Right ventricle myocardium superior (tissue), 1 donor: ENCODE measurements at regions not wholly inside any gene's neighbourhood (a gene's known extent, or its start where the extent isn't known, plus 50 kb on each side); places are given as distances from the start of the nearest gene placed in this dataset.

Experiments
- ATAC-seq: fragments of 200-7000 bp; cut with Tn5 transposase; one replicate; pipeline ENCODE4 v1.9.1; 2020; ENCODE audit warnings: mild to moderate bottlenecking; ENCODE audit not compliant: poor library complexity
- DNase-seq: peaks from one replicate; pipeline ENCODE4 v3.0.0-alpha.2; 2020
- intact Hi-C: fragments of 100-400 bp; cut with DNase I; formaldehyde crosslinking; loops from one replicate; pipeline ENCODE4 v1.11.2; 2022
- donor health status: DM: no; HTN: yes; CAD: no; lungs with severe emphysema.

DNA sequence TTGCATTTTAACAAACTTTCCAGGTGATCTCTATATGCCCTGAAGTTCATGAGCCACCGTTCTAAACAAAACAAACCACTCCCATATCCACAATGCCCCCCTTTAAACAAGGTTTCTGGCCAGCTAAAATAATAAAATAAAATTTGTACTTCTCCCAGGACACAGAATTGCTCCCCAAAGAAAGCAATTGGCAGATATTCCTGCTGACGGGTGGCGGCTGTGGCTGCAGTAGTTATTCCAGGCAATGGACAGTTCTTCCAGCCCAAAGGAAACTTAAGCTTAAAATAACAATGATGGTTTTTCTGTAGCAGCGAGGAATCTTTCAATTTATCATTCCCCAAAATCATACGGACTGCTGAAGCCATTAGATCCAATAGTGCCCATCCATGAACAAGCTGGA lies 260.5 kb upstream of the ZNF521 start:
- DNase-seq: no peak
- ATAC-seq: no peak
- intact Hi-C loops: no loop called here

DNA sequence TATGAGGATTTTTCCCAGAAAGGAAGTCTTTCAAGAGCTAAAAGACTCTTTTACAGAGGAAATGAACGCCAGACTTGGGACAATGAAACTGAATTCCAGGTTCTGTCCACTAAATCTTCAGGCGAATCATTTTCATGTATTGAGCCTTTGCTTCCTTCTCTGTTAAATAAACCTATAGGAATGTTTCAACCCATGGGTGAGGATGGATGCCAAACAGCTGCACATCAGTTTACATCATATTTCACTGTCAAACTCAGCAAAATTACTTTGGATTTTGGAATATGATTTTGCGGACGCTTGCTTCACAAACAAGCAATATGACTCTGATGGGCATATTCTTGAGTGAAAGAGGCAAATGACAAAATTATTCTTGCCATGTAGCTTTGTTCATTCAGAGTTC lies 256.1 kb upstream of the ZNF521 start:
- intact Hi-C loops: no loop called here
- DNase-seq (no peak), ATAC-seq (no peak)

DNA sequence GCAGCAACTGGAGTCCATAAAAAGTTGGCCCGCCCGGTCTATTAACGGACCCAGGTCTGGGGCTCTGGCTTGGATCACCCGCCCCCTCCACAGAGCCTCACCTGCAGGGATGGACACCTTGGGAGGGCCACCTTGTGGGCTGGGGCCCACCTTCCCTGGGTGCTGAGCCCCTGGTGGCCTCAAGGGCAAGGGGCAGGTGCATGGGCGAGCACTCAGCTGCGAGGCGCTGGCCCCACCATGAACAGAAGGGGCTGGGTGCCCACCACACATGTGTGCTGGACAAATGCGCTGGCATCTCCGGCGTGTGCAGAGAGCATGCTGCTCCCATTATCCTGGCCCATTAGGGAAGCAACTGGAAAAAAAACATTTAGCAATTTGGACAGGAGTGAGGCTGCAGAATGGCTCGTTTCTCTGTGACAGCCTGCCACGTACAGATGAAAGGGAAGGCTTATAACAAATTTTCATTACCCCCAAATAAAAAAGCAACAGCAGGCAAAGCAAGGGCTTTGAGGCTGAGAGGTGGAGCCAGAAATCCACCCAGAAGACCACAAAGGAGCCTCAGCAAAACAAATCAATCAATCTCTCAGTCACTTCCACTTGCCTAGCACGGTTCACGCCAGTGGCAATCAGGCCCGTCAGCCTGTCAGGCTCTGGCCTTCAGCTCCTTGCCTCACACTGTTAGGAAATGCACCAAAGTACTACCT lies 253.1 kb upstream of the ZNF521 start:
- intact Hi-C loops: no loop called here
- DNase-seq (no peak), ATAC-seq (no peak)

DNA sequence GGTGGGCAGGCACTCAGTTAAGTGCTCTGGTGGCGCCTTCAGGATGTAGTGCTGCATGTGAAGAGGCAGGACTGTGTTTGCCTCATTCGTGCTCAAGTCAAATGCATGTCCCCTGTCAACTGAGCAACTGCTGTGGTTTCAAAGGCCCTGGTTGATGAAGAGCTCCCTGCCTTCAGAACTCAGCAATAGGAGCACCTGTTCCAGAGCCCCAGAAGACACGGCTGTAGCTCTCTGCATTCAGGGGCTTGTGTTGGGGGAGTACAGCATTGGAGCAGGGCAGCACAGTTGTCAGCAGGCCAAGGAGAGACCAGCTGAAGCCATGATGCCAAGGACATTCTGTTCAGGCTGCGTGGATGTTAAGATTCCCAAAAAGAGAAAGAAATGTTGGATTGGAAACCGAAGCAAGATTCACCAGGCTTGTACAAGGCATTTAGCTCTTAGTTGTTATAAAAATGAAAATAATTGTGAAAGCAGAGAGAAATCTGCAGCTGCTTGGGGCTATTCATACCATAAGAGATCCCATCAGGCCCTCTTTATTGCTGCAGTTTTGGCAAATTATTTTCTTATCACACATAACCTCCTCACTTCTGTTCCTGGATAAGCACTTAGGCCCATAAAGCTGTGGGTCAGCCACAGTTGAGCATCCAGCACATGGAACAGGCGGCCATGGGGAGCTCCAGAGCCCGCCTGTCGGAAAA lies 252.4 kb upstream of the ZNF521 start:
- intact Hi-C loops: no loop called here

DNA sequence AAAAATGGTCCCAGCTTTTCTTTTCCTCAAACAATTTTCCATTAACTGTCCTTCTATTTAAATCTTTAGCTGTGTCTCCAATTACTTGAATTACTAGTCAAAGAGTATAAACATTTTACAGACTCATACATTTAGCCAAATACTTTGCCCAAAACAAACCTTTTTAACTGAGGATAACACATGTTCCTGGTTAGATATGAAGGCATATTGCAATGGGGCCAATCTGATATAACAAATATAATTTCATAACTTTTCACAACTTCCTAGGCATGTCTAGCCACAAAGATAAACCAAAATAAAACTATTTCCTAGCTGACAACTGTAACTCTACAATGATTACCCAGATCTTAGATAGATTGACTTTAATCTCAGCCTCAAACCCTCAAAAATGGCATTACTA lies 247.5 kb upstream of the ZNF521 start:
- ATAC-seq: no peak
- intact Hi-C loops: no loop called here
- no peak for DNase-seq

More for the DNA sequence above, 252.4 kb upstream of the ZNF521 start:
- no peak for ATAC-seq
- no peak for DNase-seq

DNA sequence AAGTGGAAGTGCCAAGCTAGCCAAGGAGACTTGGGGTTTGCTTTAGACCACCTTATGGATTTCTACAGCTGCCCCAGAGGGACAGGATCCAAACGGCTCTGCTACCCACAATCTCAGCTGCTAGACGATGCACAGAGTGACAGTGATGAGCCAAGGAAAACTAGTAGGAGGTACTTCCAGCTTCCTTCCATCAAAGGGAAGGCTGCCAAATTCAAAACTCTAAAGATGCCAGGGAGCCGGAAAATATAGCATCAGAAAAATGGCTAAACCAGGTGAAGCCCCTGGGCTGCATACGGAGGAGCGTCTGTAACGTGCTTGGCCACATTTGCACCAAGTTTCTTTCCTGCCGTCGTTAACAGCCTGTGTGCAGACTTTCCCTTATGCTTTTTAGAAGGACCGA lies 245.5 kb upstream of the ZNF521 start:
- ATAC-seq: no peak
- no peak for DNase-seq
- intact Hi-C loops: no loop called here

DNA sequence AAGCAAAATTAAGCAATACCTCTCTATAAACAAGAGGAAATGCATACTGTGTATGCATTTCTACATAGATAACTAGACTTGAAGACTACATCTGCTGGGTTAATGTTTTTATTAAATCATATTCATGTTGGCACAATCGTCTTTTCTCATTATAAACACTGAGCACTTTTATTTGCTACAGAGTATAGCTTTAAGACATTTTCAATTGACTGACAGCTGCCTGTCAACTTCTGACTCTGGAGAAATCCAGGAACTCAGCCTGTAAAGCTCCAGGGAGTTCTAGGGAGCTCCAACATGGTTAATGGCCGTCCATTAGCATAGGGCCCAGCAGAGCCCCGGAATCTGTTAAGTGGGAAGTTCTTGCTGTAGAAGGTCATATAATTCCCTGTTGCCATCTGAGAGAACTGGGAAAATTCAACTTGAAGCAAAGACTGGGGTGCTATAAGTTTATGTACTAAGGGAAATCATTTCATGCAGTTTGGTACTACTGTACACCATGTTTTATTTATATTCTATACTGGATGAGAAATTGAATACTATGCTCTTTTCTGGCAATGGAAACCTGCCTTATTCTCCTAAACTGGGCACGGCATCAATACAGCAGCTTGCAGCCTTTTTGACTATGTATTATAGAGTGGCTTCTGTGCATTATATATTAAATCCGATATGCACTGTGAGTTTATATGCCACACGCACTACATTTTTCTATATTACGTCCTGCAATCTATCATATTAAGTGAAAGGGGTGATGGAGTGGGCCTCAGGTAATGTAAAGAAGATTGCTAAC lies 243.5 kb upstream of the ZNF521 start:
- no peak for ATAC-seq
- intact Hi-C loops: no loop called here
- DNase-seq: no peak

DNA sequence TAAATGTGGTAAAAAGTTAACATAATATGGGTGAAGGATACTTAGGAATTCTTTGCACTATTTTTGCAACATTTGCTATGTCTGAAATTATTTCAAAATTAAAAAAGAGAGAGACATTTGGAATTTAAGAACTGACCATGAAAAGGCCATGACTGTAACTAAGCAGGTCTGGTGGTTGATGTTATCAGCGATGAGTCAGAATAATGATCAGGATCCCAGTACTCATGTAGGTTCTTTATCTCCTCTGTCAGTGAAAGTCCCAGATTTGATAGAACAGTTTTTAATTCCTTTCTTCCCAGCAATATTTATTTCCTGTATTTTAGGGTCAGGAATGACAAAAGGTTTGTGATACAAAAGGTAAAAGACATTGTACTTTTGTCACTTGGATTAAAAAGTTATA lies 242.4 kb upstream of the ZNF521 start:
- DNase-seq (no peak), ATAC-seq (no peak)
- intact Hi-C loops: no loop called here

DNA sequence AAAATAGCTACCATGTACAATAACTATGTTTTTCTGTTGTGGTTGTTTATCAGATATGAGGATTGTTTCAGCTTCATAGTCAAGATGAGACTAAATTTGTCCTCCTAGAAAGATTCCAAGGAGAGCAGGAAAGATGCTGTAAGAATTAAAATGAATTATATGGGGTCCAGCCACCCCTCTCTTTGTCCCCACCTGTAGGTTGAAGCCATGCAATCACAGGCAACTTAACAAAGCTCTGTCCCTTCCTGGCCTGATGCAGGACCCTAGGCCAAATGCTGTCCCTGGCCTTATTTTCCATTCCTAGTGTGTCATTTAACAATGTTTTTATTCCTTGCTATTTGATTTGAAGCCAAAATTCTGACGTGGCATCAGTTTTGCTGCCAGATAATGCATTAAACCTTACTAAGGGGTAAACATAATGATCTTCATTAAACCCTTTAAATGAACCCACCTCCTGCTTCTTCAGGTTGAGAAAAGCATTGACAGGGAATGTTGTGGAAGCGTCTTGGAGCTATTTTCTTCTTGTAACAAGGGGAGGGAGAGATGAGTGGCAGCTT lies 240.9 kb upstream of the ZNF521 start:
- intact Hi-C loops: no loop called here
- DNase-seq (no peak), ATAC-seq (no peak)

DNA sequence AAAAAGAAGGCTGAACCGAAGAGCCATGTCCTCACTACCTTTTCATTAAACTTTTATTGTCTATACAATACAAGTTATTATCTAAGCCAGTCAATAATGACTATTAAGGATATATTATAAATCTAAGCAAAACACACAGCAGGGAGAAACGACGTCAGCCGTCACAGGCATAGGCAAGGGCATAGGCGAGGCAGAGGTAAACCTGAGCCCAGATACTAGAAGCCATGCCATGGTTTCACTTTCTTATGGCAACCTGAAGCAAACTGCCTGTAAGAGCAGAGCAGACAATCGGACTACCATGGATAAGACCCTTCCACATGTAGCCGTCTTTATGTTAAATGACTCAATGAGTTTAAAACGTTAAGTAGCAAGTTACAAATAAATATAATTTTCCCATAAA lies 238.5 kb upstream of the ZNF521 start:
- DNase-seq: no peak
- no peak for ATAC-seq
- intact Hi-C loops: no loop called here

DNA sequence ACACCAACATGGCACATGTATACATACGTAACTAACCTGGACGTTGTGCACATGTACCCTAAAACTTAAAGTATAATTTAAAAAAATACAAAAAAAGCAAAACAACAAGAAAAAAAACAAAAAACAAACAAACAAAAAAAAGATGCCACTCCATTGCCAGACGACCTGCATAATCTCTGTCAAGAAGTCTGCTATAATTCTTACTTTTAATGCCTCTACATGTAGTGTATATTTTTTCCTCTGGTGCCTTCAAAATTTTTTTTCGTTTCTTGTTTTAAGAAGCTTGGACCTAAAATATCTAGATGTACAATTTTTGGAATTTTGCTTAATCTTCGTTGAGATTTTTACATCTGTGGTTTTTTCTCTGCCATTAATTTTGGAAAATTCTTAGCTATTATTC lies 235.6 kb upstream of the ZNF521 start:
- DNase-seq (no peak), ATAC-seq (no peak)
- intact Hi-C loops: no loop called here

DNA sequence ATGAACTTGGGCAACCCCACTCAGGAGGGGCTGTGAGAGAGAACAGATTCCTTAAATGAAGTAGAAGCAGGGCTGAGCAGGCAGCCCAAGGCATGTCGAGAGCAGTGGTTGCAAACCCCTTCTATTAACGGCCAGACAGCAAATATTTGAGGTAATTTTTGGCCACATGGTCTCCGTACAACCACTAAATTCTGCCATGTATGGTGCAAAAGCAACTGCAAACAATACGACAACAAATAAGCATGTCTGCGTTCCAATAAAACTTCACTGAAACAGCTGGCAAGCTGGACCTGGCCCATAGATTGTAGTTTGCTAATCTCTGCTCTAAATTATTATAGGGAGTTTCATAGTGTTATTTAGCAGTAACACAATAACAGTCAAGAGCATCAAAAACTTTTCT lies 217.0 kb upstream of the ZNF521 start:
- DNase-seq (no peak), ATAC-seq (no peak)
- intact Hi-C loops: no loop called here

DNA sequence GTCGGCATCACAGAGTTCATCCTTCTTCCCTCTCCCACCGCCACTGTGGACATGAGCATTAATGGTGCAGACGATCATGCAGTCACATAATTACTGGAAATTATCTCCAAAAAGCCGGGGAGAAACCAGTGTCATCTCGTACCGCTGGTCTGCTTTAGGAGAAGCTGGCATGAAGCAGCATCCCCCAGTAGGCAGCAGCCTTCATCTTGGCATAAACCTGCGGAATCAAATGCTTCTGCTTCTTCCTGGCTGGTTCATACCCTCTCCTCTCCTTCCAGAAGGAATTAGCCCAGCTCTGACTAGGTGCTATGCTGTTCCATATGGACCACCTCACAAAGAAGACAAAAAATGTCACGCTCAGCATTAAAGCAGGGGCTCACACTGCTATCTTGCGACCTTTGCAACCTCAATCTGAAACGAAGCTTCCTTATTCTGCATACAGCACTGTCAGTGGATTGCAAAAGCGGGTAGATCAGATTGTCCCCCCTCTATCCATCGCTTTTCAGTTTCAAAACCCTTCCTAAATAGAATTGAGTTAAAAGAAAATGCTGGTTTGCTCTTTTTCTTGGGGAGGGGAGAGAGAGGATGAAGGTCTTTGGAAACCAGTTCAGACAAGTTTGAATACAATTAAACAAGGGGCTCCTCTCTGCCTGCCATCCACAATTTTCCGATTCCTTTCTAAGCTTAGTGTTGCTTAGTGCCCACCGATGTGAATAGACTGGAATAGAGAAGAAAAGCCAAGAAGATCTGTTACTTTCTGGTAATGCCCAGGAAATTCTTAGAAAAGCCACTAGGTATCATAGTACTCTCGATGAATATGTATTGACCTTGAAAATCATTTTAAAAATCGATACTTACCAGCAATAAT lies 212.1 kb upstream of the ZNF521 start:
- no peak for ATAC-seq
- DNase-seq: no peak
- intact Hi-C loops: no loop called here

DNA sequence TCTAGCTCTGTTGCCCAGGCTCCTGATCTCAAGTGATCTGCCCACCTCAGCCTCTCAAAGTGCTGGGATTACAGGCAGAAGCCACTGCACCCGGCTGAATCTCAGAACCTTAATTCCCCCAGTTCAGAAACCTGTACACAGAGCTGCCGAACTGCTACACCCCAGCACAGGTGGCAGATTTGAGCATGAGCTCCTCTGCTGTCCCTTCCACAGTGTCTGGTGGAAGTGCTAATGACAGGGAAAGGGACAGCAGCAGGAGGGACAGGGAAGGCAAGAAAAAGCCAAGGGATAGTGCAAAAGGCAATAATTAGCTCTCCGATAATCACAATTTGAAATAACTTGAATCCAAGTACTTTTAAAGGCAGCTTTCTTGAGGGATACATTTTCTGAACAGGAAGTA lies 211.4 kb upstream of the ZNF521 start:
- intact Hi-C loops: no loop called here
- ATAC-seq (no peak), DNase-seq (no peak)

DNA sequence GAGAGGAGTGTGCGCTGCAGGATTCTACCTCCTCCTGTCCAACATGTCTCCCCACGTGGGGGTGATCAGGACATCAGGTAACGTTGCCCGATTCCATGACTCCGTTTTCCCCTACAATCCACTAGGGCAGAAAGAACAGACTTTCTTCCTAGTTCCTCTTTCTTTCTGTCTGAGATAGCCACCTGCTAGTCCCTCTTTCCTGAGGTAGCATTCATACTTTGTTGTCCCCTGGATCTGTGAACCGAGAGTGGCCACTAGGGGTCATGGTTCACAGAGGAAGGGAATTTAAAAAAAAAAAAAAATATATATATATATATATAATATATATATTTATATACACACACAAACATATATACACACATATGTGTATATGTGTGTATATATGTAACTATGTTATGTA lies 210.0 kb upstream of the ZNF521 start:
- ATAC-seq: no peak
- DNase-seq: no peak
- intact Hi-C loops: no loop called here

DNA sequence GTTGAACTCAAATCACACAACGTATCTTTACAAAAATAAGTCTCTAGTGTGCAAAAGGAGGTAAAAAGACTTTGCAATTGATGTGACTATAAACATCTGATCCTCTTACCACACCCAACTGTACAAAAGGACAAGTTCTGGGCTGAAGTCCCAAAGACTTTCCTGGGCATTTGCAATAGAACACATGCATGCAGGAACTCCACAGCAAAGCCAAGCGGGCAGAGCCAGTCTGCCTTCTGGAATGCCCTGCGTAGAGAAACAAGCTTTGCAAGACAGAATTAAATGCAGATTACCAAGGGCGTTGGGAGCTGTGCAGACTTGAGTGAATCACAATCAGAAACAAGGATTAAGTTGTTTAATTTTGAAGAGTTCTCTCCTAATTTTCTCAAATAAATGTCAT lies 208.4 kb upstream of the ZNF521 start:
- ATAC-seq (peak; percentile 95), DNase-seq (peak; percentile 44)
- intact Hi-C loops: no loop called here

DNA sequence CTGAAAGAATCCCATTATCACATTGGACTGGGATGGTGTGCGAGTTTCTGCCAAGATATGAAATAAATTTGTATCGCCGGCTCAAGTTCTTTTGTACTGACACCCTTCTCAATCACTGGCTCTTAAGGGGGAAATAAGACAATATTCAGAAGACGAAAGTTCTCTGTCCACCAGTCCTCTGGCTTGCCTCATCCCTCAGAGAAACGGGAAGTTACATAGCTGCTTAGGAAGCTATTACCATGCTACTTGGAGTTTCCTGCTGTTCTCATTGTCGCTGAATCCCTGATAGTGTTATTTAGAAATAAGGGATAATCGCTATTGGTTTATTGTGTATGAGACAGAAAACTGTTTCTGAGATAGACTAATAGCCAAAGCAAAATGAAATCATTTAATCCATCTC lies 205.0 kb upstream of the ZNF521 start:
- intact Hi-C loops: no loop called here
- ATAC-seq: peak; percentile 49
- DNase-seq: no peak

DNA sequence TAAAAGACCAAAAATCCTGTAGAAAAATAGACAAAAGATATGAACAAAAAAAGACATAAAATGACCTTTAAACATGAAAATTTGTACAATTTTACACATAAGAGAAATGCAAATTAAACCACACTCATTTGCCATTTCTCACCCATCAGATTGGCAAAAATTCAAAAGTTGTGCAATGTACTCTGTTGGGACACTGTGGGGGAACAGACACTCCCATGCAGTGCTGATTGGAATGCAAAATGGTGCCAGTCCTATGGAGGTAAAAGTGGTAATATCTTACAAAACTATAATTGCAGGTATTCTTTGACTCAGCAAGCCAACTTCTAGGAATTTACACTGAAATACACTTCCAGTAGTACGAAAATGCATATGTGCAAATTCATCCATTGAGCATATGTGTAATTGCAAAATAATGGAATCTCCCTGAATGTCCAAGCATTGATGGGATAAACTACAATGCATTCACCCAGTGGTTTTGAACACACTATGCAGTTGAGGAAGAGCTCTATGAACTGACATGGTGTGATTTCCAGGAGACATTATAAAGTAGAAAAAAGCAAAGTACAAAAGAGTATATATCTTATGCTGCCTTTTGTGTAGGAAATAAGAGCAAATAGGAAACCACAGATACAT lies 201.8 kb upstream of the ZNF521 start:
- DNase-seq: no peak
- no peak for ATAC-seq
- intact Hi-C loops: no loop called here
